ENCODE measurements at regions not wholly inside any gene's neighbourhood (a gene's known extent, or its start where the extent isn't known, plus 50 kb on each side); places are given as distances from the start of the nearest gene placed in this dataset.
"Not testable (repeated sequence)": the region's sequence is repeated elsewhere in the genome, so short reads cannot be mapped to it uniquely, and the experiment has no call there.

- H3K27me3 Mint-ChIP-seq (ENCODE audit: low read depth), result no peaks in the 10 kb centered on the region
- H3K4me3 Mint-ChIP-seq, result no peak overlapping the region
- no peak overlapping the region for H3K27ac Mint-ChIP-seq
- no peaks in the 10 kb centered on the region for H3K4me1 Mint-ChIP-seq (ENCODE audit: low read depth)
- no peak for DNase-seq (ENCODE audit: low spot score)
- peaks cover 8% of the 10 kb centered on the region for H3K9me3 Mint-ChIP-seq
- no peaks in the 10 kb centered on the region for H3K36me3 Mint-ChIP-seq (ENCODE audit: low read depth)
Measured at GRCh38 chr11:92168936-92169335, 55.7 kb upstream of the FAT3 start.

DNA sequence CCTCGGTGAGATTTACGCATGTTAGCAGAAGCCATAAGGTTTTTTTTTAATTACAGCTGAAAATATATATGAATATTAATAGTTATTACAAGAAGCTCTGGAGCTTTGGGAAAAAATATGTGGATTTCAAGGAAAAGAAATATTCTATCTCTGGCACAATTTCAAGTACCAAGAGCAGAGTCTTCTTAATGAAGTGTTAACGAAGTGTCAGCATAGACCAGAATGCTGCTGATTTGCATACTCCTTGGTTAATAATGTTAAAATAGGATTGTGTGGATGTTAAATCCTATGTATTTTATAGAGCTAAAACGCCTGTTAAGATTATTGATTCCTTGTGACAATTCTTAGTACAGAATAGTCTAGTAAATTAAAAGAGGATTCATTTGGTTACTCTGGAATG lies 57.0 kb upstream of the FAT3 start:
- no peak for DNase-seq (ENCODE audit: low spot score)

DNA sequence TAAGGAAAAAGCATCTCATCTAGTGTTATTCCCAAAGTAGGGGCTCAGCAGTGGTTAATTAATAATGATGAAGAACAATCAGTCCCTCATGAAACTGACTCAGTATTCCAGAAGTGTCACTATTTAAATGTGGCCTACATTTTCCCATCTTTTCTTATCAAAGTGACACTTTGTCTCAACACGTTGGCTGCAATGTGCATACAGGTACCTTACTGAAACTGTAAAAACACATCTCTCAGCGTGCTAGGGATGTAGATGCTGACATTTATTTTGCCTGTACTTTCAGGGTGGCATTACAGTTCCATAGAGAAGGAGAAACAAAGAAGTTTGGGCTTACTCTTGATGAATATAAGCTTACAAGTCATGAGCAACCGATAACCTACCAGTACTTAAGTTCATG lies 58.3 kb upstream of the FAT3 start:
- H3K36me3 Mint-ChIP-seq (ENCODE audit: low read depth), result no peaks in the 10 kb centered on the region

More for the DNA sequence above, 57.0 kb upstream of the FAT3 start:
- Mint-ChIP-seq H3K9me3 (peaks cover 8% of the 10 kb centered on the region), H3K4me3 (no peak overlapping the region), H3K4me1 (ENCODE audit: low read depth) (no peaks in the 10 kb centered on the region), H3K27ac (no peak overlapping the region), H3K36me3 (ENCODE audit: low read depth) (no peaks in the 10 kb centered on the region), H3K27me3 (ENCODE audit: low read depth) (no peaks in the 10 kb centered on the region)

GRCh38 chr11:92163879-92164278 lies 60.7 kb upstream of the FAT3 start:
- H3K36me3 Mint-ChIP-seq (ENCODE audit: low read depth), result no peaks in the 10 kb centered on the region
- DNase-seq (ENCODE audit: low spot score), result no peak
- no peaks in the 10 kb centered on the region for H3K27me3 Mint-ChIP-seq (ENCODE audit: low read depth)
- peaks cover 4% of the 10 kb centered on the region for H3K9me3 Mint-ChIP-seq
- H3K27ac Mint-ChIP-seq, result no peak overlapping the region
- no peak overlapping the region for H3K4me3 Mint-ChIP-seq
- no peaks in the 10 kb centered on the region for H3K4me1 Mint-ChIP-seq (ENCODE audit: low read depth)

More for the DNA sequence above, 58.3 kb upstream of the FAT3 start:
- no peak overlapping the region for H3K4me3 Mint-ChIP-seq
- no peaks in the 10 kb centered on the region for H3K4me1 Mint-ChIP-seq (ENCODE audit: low read depth)
- no peaks in the 10 kb centered on the region for H3K27me3 Mint-ChIP-seq (ENCODE audit: low read depth)
- DNase-seq (ENCODE audit: low spot score), result no peak
- peaks cover 8% of the 10 kb centered on the region for H3K9me3 Mint-ChIP-seq
- H3K27ac Mint-ChIP-seq, result no peak overlapping the region

GRCh38 chr11:92162776-92163175 lies 61.8 kb upstream of the FAT3 start:
- H3K9me3 Mint-ChIP-seq, result no peaks in the 10 kb centered on the region
- H3K36me3 Mint-ChIP-seq (ENCODE audit: low read depth), result no peaks in the 10 kb centered on the region
- no peaks in the 10 kb centered on the region for H3K4me1 Mint-ChIP-seq (ENCODE audit: low read depth)
- H3K27me3 Mint-ChIP-seq (ENCODE audit: low read depth), result no peaks in the 10 kb centered on the region
- DNase-seq (ENCODE audit: low spot score), result no peak
- no peak overlapping the region for H3K4me3 Mint-ChIP-seq
- H3K27ac Mint-ChIP-seq, result no peak overlapping the region

GRCh38 chr11:92159931-92160330 lies 64.7 kb upstream of the FAT3 start:
- Mint-ChIP-seq H3K27ac (no peak overlapping the region), H3K27me3 (ENCODE audit: low read depth) (no peaks in the 10 kb centered on the region), H3K4me3 (no peak overlapping the region), H3K4me1 (ENCODE audit: low read depth) (no peaks in the 10 kb centered on the region), H3K9me3 (no peaks in the 10 kb centered on the region), H3K36me3 (ENCODE audit: low read depth) (no peaks in the 10 kb centered on the region)
- no peak for DNase-seq (ENCODE audit: low spot score)

DNA sequence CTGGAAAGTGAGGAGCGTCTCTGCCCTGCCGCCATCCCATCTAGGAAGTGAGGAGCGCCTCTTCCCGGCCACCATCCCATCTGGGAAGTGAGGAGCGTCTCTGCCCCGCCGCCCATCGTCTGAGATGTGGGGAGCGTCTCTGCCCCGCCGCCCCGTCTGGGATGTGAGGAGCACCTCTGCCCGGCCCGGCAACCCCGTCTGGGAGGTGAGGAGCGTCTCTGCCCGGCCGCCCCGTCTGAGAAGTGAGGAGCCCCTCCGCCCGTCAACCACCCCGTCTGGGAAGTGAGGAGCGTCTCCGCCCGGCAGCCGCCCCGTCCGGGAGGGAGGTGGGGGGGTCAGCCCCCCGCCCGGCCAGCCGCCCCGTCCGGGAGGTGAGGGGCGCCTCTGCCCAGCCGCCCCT lies 67.2 kb upstream of the FAT3 start:
- not testable (repeated sequence) for H3K27ac Mint-ChIP-seq; DNase-seq (ENCODE audit: low spot score); H3K4me1 Mint-ChIP-seq (ENCODE audit: low read depth); H3K36me3 Mint-ChIP-seq (ENCODE audit: low read depth); H3K27me3 Mint-ChIP-seq (ENCODE audit: low read depth); H3K4me3 Mint-ChIP-seq; H3K9me3 Mint-ChIP-seq

GRCh38 chr11:92154611-92155010 lies 70.0 kb upstream of the FAT3 start:
- no peak for DNase-seq (ENCODE audit: low spot score)
- Mint-ChIP-seq H3K27ac (no peak overlapping the region), H3K9me3 (no peaks in the 10 kb centered on the region), H3K36me3 (ENCODE audit: low read depth) (no peaks in the 10 kb centered on the region), H3K4me3 (no peak overlapping the region), H3K27me3 (ENCODE audit: low read depth) (no peaks in the 10 kb centered on the region), H3K4me1 (ENCODE audit: low read depth) (no peaks in the 10 kb centered on the region)

GRCh38 chr11:92154110-92154509 lies 70.5 kb upstream of the FAT3 start:
- H3K27ac Mint-ChIP-seq, result no peak overlapping the region
- no peaks in the 10 kb centered on the region for H3K9me3 Mint-ChIP-seq
- DNase-seq (ENCODE audit: low spot score), result no peak
- no peaks in the 10 kb centered on the region for H3K27me3 Mint-ChIP-seq (ENCODE audit: low read depth)
- H3K36me3 Mint-ChIP-seq (ENCODE audit: low read depth), result no peaks in the 10 kb centered on the region
- no peaks in the 10 kb centered on the region for H3K4me1 Mint-ChIP-seq (ENCODE audit: low read depth)
- H3K4me3 Mint-ChIP-seq, result no peak overlapping the region

DNA sequence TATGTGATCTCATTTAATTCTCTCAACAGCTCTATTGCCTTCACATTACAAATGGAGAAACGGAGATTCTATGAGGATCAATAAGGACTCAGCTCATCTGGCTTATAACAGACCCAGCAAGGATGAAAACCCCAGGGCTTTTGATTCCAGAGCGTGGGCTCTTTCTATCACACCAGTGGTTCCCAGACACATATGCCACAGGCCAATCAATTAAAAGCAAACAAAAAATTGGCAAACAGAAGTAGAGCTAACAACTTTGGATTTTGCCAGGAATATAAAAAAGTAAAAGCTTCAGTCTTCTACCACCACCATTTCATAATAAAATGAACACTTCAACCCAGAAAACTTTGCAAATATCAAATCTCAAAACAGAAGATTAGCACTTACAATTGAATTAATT lies 71.1 kb upstream of the FAT3 start:
- H3K9me3 Mint-ChIP-seq, result no peaks in the 10 kb centered on the region
- no peak overlapping the region for H3K4me3 Mint-ChIP-seq
- H3K36me3 Mint-ChIP-seq (ENCODE audit: low read depth), result no peaks in the 10 kb centered on the region
- H3K27me3 Mint-ChIP-seq (ENCODE audit: low read depth), result no peaks in the 10 kb centered on the region
- no peaks in the 10 kb centered on the region for H3K4me1 Mint-ChIP-seq (ENCODE audit: low read depth)
- no peak overlapping the region for H3K27ac Mint-ChIP-seq
- no peak for DNase-seq (ENCODE audit: low spot score)

DNA sequence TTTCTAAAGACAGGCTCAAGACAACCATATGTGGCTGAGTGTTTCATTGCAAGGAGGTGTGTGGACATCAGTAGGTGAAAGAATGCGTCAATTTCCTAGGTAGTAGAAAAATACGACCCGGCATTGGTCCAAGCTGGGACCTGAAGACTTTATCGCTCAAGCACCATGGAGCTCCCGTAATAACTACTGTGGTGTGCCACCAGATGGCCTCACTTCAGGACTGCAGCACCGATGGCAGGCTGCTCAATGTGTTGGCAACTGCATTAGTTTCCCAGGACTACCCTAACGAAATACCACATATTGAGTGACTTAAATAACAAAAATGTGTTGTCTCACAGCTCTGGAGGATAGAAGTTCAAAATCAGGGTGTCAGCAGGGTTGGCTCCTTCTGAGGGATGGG lies 72.4 kb upstream of the FAT3 start:
- Mint-ChIP-seq H3K36me3 (ENCODE audit: low read depth) (no peaks in the 10 kb centered on the region), H3K27me3 (ENCODE audit: low read depth) (no peaks in the 10 kb centered on the region), H3K9me3 (no peaks in the 10 kb centered on the region), H3K4me1 (ENCODE audit: low read depth) (no peaks in the 10 kb centered on the region), H3K4me3 (no peak overlapping the region), H3K27ac (no peak overlapping the region)
- no peak for DNase-seq (ENCODE audit: low spot score)

- Mint-ChIP-seq H3K27ac (no peak overlapping the region), H3K9me3 (no peaks in the 10 kb centered on the region), H3K36me3 (ENCODE audit: low read depth) (no peaks in the 10 kb centered on the region), H3K4me1 (ENCODE audit: low read depth) (no peaks in the 10 kb centered on the region), H3K27me3 (ENCODE audit: low read depth) (no peaks in the 10 kb centered on the region), H3K4me3 (no peak overlapping the region)
- no peak for DNase-seq (ENCODE audit: low spot score)
Measured at GRCh38 chr11:92149996-92150395, 74.6 kb upstream of the FAT3 start.

DNA sequence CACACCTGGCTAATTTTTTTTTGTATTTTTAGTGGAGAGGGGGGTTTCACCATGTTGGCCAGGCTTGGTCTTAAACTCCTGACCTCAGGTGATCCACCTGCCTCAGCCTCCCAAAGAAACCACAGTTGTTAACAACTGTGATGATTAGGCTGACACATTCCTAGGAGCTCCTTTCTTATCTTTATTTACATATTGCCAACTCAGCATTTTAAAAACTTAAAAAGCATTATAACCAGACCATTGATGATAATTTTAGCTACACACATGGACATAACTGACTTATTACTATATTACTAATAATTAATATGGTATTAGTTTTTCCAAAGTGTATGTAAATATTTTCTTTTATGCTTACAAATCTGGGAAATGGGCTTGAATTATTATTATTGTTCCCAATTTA lies 82.9 kb upstream of the FAT3 start:
- H3K27me3 Mint-ChIP-seq (ENCODE audit: low read depth), result no peaks in the 10 kb centered on the region
- no peak for DNase-seq (ENCODE audit: low spot score)

GRCh38 chr11:92141159-92141558 lies 83.5 kb upstream of the FAT3 start:
- Mint-ChIP-seq H3K4me3 (no peak overlapping the region), H3K36me3 (ENCODE audit: low read depth) (no peaks in the 10 kb centered on the region), H3K4me1 (ENCODE audit: low read depth) (no peaks in the 10 kb centered on the region), H3K27me3 (ENCODE audit: low read depth) (no peaks in the 10 kb centered on the region), H3K27ac (no peak overlapping the region), H3K9me3 (no peaks in the 10 kb centered on the region)
- no peak for DNase-seq (ENCODE audit: low spot score)

More for the DNA sequence above, 82.9 kb upstream of the FAT3 start:
- Mint-ChIP-seq H3K4me1 (ENCODE audit: low read depth) (no peaks in the 10 kb centered on the region), H3K4me3 (no peak overlapping the region), H3K36me3 (ENCODE audit: low read depth) (no peaks in the 10 kb centered on the region), H3K27ac (no peak overlapping the region), H3K9me3 (no peaks in the 10 kb centered on the region)

- no peak for DNase-seq (ENCODE audit: low spot score)
- Mint-ChIP-seq H3K27me3 (ENCODE audit: low read depth) (no peaks in the 10 kb centered on the region), H3K27ac (no peak overlapping the region), H3K9me3 (no peaks in the 10 kb centered on the region), H3K4me1 (ENCODE audit: low read depth) (no peaks in the 10 kb centered on the region), H3K4me3 (no peak overlapping the region), H3K36me3 (ENCODE audit: low read depth) (no peaks in the 10 kb centered on the region)
Measured at GRCh38 chr11:92140021-92140420, 84.6 kb upstream of the FAT3 start.
